ENCODE measurements at regions not wholly inside any gene's neighbourhood (a gene's known extent, or its start where the extent isn't known, plus 50 kb on each side); places are given as distances from the start of the nearest gene placed in this dataset.
"Not testable (repeated sequence)": the region's sequence is repeated elsewhere in the genome, so short reads cannot be mapped to it uniquely, and the experiment has no call there.

DNA sequence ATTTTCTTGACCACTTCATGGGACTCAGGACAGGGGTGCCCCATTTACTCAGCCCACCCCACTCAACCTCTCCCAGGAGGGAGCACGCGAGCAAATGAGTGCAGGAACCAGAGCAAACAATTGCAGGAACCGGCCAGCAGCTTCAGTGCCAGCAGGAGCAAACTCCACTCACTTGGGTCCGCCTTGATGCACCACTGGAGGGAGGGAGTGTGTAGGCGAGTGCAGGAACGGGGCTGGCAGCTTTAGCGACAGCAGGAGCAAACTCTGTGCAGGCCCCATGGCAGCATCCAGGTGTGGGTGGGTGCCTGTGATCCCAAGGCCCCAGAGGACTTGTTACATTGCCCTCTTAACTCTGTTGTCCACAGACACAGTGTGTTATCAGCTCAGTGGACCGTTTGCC is 1667.3 kb upstream of the CELF4 start:
- Histone ChIP-seq H3K4me3 (ENCODE audit: low read depth, low read length, poor library complexity, severe bottlenecking) (no peak overlapping the region), H3K27ac (ENCODE audit: low read depth, low read length, poor library complexity, severe bottlenecking) (no peak overlapping the region), H3K9me2 (ENCODE audit: insufficient read depth, low read length) (no peaks in the 10 kb centered on the region), H3K9me3 (ENCODE audit: low read length) (no peaks in the 10 kb centered on the region), H3K4me1 (ENCODE audit: insufficient read depth, low read length, poor library complexity, severe bottlenecking) (no peaks in the 10 kb centered on the region), H4K20me1 (ENCODE audit: insufficient read depth, low read length) (no peaks in the 10 kb centered on the region), H3K4me2 (ENCODE audit: low read length) (no peak overlapping the region), H2AFZ (ENCODE audit: low read length) (no peak overlapping the region), H3K79me2 (ENCODE audit: insufficient read depth, low read depth, low read length) (no peaks in the 10 kb centered on the region), H3K36me3 (ENCODE audit: insufficient read depth, low read length) (no peaks in the 10 kb centered on the region)
- BruUV-seq (replicated peaks), result no TSS peak
- POLR2A ChIA-PET, result no interaction called here
- intact Hi-C loops (cut with micrococcal nuclease; ENCODE audit: unreplicated experiment), result no loop called here
- no peak for DNase-seq (ENCODE audit: low spot score)
- TF ChIP-seq, protein P1, sequence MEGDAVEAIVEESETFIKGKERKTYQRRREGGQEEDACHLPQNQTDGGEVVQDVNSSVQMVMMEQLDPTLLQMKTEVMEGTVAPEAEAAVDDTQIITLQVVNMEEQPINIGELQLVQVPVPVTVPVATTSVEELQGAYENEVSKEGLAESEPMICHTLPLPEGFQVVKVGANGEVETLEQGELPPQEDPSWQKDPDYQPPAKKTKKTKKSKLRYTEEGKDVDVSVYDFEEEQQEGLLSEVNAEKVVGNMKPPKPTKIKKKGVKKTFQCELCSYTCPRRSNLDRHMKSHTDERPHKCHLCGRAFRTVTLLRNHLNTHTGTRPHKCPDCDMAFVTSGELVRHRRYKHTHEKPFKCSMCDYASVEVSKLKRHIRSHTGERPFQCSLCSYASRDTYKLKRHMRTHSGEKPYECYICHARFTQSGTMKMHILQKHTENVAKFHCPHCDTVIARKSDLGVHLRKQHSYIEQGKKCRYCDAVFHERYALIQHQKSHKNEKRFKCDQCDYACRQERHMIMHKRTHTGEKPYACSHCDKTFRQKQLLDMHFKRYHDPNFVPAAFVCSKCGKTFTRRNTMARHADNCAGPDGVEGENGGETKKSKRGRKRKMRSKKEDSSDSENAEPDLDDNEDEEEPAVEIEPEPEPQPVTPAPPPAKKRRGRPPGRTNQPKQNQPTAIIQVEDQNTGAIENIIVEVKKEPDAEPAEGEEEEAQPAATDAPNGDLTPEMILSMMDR (conservative IDR thresholded peaks at IDR 0.05; ENCODE audit: low read length), result no peak
- TF ChIP-seq EZH2phosphoT487 (IDR thresholded peaks at IDR 0.05; ENCODE audit: borderline replicate concordance, low read depth, low read length), result no peak
- CTCF ChIA-PET (ENCODE audit: unreplicated experiment), result no interaction called here

DNA sequence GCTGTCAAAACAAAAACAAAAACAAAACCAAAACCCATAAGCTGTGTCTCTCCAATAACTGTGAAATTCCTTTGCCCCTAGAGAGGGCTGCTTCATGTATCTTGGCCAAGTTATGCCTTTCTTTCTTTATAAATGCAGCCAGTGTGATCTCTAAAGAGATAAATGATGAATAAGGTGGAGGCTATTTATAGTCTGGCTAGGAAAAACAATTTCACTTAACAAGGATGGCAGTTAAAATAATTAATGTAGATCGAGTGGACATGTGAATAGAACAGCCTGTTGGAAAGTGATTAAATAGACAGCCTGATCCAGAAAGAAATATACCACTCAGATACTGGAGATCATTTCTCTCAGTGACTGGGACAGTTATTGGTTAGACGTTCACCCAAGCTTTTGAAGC is 1666.9 kb upstream of the CELF4 start:
- Histone ChIP-seq H3K9me3 (ENCODE audit: low read length) (no peaks in the 10 kb centered on the region), H2AFZ (ENCODE audit: low read length) (no peak overlapping the region), H3K27ac (ENCODE audit: low read depth, low read length, poor library complexity, severe bottlenecking) (no peak overlapping the region), H3K4me1 (ENCODE audit: insufficient read depth, low read length, poor library complexity, severe bottlenecking) (no peaks in the 10 kb centered on the region), H4K20me1 (ENCODE audit: insufficient read depth, low read length) (no peaks in the 10 kb centered on the region), H3K36me3 (ENCODE audit: insufficient read depth, low read length) (no peaks in the 10 kb centered on the region), H3K4me3 (ENCODE audit: low read depth, low read length, poor library complexity, severe bottlenecking) (no peak overlapping the region), H3K79me2 (ENCODE audit: insufficient read depth, low read depth, low read length) (no peaks in the 10 kb centered on the region), H3K4me2 (ENCODE audit: low read length) (no peak overlapping the region), H3K9me2 (ENCODE audit: insufficient read depth, low read length) (no peaks in the 10 kb centered on the region)
- intact Hi-C loops (cut with micrococcal nuclease; ENCODE audit: unreplicated experiment), result no loop called here
- no peak for DNase-seq (ENCODE audit: low spot score)
- ChIA-PET CTCF (ENCODE audit: unreplicated experiment) (no interaction called here), POLR2A (no interaction called here)
- TF ChIP-seq, protein P1 (conservative IDR thresholded peaks at IDR 0.05; ENCODE audit: low read length), result no peak
- TF ChIP-seq EZH2phosphoT487 (IDR thresholded peaks at IDR 0.05; ENCODE audit: borderline replicate concordance, low read depth, low read length), result no peak
- BruUV-seq (replicated peaks), result no TSS peak

DNA sequence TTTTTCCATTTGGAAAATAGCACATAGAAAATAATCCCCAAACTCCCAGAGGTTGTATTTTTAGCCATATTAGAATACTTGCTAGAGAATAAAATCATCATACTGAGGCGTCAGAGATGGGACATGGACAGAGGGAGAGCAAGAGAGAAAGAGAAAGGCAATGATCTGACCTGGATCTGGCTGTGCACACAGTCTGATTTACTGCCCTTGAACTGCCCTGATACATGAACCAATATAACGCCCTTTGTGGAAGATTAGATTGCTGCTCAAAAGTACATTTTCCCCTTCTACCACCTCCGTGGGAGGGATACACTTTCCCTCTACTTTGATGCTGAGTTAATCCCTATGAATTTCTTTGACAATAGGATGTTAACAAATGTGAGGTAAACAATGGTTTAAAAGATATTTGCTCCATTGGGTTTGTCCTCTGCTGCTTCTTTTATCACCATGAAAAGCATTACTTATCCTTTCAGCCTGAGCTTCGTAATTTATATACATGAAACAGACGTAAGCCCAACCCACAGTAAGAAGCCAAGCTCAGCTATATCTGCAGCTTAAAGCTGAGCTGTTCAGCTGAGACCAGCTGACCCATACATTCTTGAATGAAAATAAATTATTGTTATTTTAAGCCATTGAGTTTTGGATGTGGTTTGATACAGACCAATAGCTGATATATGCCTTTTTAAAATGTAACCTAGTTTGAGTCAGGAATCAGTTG is 1664.6 kb upstream of the CELF4 start:
- H4K20me1 ChIP-seq (ENCODE audit: insufficient read depth, low read length), result no peaks in the 10 kb centered on the region
- no TSS peak for BruUV-seq (replicated peaks)
- H3K4me2 ChIP-seq (ENCODE audit: low read length), result no peak overlapping the region
- H3K4me1 ChIP-seq (ENCODE audit: insufficient read depth, low read length, poor library complexity, severe bottlenecking), result no peaks in the 10 kb centered on the region
- ChIA-PET CTCF (ENCODE audit: unreplicated experiment) (no interaction called here), POLR2A (no interaction called here)
- intact Hi-C loops (cut with micrococcal nuclease; ENCODE audit: unreplicated experiment), result no loop called here
- H3K9me2 ChIP-seq (ENCODE audit: insufficient read depth, low read length), result no peaks in the 10 kb centered on the region
- no peaks in the 10 kb centered on the region for H3K9me3 ChIP-seq (ENCODE audit: low read length)
- no peak overlapping the region for H3K4me3 ChIP-seq (ENCODE audit: low read depth, low read length, poor library complexity, severe bottlenecking)
- no peaks in the 10 kb centered on the region for H3K79me2 ChIP-seq (ENCODE audit: insufficient read depth, low read depth, low read length)
- H2AFZ ChIP-seq (ENCODE audit: low read length), result no peak overlapping the region
- no peak for TF ChIP-seq EZH2phosphoT487 (IDR thresholded peaks at IDR 0.05; ENCODE audit: borderline replicate concordance, low read depth, low read length)
- TF ChIP-seq, protein P1 (conservative IDR thresholded peaks at IDR 0.05; ENCODE audit: low read length), result no peak
- no peak overlapping the region for H3K27ac ChIP-seq (ENCODE audit: low read depth, low read length, poor library complexity, severe bottlenecking)
- DNase-seq (ENCODE audit: low spot score), result no peak
- no peaks in the 10 kb centered on the region for H3K36me3 ChIP-seq (ENCODE audit: insufficient read depth, low read length)

DNA sequence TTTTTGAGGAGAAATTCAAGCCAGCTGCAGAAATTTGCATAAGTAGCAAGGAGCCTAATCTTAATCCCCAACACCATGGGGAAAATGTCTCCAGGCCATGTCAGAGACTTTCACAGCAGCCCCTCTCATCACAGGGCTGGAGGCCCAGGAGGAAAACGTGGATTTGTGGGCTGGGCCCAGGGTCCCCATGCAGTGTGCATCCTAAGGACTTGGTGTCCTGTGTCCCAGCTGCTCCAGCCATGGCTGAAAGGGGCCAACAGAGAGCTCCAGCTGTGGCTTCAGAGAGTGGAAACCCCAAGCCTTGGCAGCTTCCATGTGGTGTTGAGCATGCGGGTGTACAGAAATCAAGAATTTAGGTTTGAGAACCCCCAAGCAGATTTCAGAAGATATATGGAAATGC is 1662.2 kb upstream of the CELF4 start:
- H3K36me3 ChIP-seq (ENCODE audit: insufficient read depth, low read length); DNase-seq (ENCODE audit: low spot score); intact Hi-C loops (cut with micrococcal nuclease; ENCODE audit: unreplicated experiment); H3K4me3 ChIP-seq (ENCODE audit: low read depth, low read length, poor library complexity, severe bottlenecking); H3K79me2 ChIP-seq (ENCODE audit: insufficient read depth, low read depth, low read length); H3K4me2 ChIP-seq (ENCODE audit: low read length); BruUV-seq (replicated peaks); H2AFZ ChIP-seq (ENCODE audit: low read length); H4K20me1 ChIP-seq (ENCODE audit: insufficient read depth, low read length); H3K4me1 ChIP-seq (ENCODE audit: insufficient read depth, low read length, poor library complexity, severe bottlenecking); CTCF ChIA-PET (ENCODE audit: unreplicated experiment); H3K9me3 ChIP-seq (ENCODE audit: low read length); H3K9me2 ChIP-seq (ENCODE audit: insufficient read depth, low read length); POLR2A ChIA-PET; H3K27ac ChIP-seq (ENCODE audit: low read depth, low read length, poor library complexity, severe bottlenecking): not testable (repeated sequence)
